SU-DHL-6 (cell line): ENCODE measurements at regions not wholly inside any gene's neighbourhood (a gene's known extent, or its start where the extent isn't known, plus 50 kb on each side); places are given as distances from the start of the nearest gene placed in this dataset.

Source experiments
- EZH2phosphoT487 ChIP-seq: fragments of 200-600 bp; sonication (generic), shearing (Covaris generic); conservative IDR thresholded peaks from 2 replicates; pipeline ENCODE4 v1.6.1; 2018; ENCODE audit warnings: mild to moderate bottlenecking, antibody characterized with exemption, low read length, moderate library complexity, mixed read lengths
- TF ChIP-seq, protein P1 (sequence below): fragments of 200-600 bp; sonication (generic); IDR thresholded peaks from one replicate; pipeline ENCODE4 v1.5.1; 2017; ENCODE audit warnings: antibody characterized with exemption, mild to moderate bottlenecking, low read length, moderate library complexity; ENCODE audit not compliant: insufficient read depth, poor library complexity, severe bottlenecking

GRCh38 chr10:56063642-56064041, 297.4 kb downstream of the ZWINT start:
- TF ChIP-seq, protein P1, sequence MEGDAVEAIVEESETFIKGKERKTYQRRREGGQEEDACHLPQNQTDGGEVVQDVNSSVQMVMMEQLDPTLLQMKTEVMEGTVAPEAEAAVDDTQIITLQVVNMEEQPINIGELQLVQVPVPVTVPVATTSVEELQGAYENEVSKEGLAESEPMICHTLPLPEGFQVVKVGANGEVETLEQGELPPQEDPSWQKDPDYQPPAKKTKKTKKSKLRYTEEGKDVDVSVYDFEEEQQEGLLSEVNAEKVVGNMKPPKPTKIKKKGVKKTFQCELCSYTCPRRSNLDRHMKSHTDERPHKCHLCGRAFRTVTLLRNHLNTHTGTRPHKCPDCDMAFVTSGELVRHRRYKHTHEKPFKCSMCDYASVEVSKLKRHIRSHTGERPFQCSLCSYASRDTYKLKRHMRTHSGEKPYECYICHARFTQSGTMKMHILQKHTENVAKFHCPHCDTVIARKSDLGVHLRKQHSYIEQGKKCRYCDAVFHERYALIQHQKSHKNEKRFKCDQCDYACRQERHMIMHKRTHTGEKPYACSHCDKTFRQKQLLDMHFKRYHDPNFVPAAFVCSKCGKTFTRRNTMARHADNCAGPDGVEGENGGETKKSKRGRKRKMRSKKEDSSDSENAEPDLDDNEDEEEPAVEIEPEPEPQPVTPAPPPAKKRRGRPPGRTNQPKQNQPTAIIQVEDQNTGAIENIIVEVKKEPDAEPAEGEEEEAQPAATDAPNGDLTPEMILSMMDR, result no peak
- no peak for TF ChIP-seq EZH2phosphoT487
